ENCODE measurements at regions not wholly inside any gene's neighbourhood (a gene's known extent, or its start where the extent isn't known, plus 50 kb on each side); places are given as distances from the start of the nearest gene placed in this dataset.

GRCh38 chr19:28293685-28294084, 919.3 kb downstream of the UQCRFS1 start:
- Mint-ChIP-seq H3K4me3 (no peak overlapping the region), H3K27ac (no peak overlapping the region), H3K27me3 (no peaks in the 10 kb centered on the region), H3K4me1 (no peaks in the 10 kb centered on the region), H3K9me3 (no peaks in the 10 kb centered on the region), H3K36me3 (ENCODE audit: low read depth) (no peaks in the 10 kb centered on the region)
- intact Hi-C loops (cut with micrococcal nuclease), result no loop called here
- DNase-seq, result no peak

GRCh38 chr19:28292822-28293500, 920.0 kb downstream of the UQCRFS1 start:
- H3K4me3 Mint-ChIP-seq, result no peak overlapping the region

GRCh38 chr19:28291874-28292273, 921.1 kb downstream of the UQCRFS1 start:
- H3K27ac Mint-ChIP-seq, result no peak overlapping the region

More at GRCh38 chr19:28292822-28293500, 920.0 kb downstream of the UQCRFS1 start:
- Mint-ChIP-seq H3K4me1 (no peaks in the 10 kb centered on the region), H3K27me3 (no peaks in the 10 kb centered on the region), H3K9me3 (no peaks in the 10 kb centered on the region), H3K27ac (no peak overlapping the region), H3K36me3 (ENCODE audit: low read depth) (no peaks in the 10 kb centered on the region)
- no peak for DNase-seq
- intact Hi-C loops (cut with micrococcal nuclease), result no loop called here

GRCh38 chr19:28290963-28291657, 921.8 kb downstream of the UQCRFS1 start:
- Mint-ChIP-seq H3K27ac (no peak overlapping the region), H3K9me3 (no peaks in the 10 kb centered on the region), H3K4me1 (no peaks in the 10 kb centered on the region), H3K4me3 (no peak overlapping the region), H3K36me3 (ENCODE audit: low read depth) (no peaks in the 10 kb centered on the region), H3K27me3 (no peaks in the 10 kb centered on the region)
- intact Hi-C loops (cut with micrococcal nuclease), result no loop called here
- DNase-seq, result no peak

More at GRCh38 chr19:28291874-28292273, 921.1 kb downstream of the UQCRFS1 start:
- Mint-ChIP-seq H3K4me3 (no peak overlapping the region), H3K4me1 (no peaks in the 10 kb centered on the region), H3K36me3 (ENCODE audit: low read depth) (no peaks in the 10 kb centered on the region), H3K9me3 (no peaks in the 10 kb centered on the region), H3K27me3 (no peaks in the 10 kb centered on the region)
- DNase-seq, result no peak
- intact Hi-C loops (cut with micrococcal nuclease), result no loop called here

GRCh38 chr19:28289295-28290063, 923.5 kb downstream of the UQCRFS1 start:
- Mint-ChIP-seq H3K27me3 (peaks cover 3% of the 10 kb centered on the region), H3K27ac (no peak overlapping the region), H3K4me1 (no peaks in the 10 kb centered on the region), H3K36me3 (ENCODE audit: low read depth) (no peaks in the 10 kb centered on the region), H3K9me3 (peaks cover 4% of the 10 kb centered on the region), H3K4me3 (no peak overlapping the region)
- DNase-seq, result no peak
- intact Hi-C loops (cut with micrococcal nuclease), result no loop called here

GRCh38 chr19:28288572-28289264, 924.2 kb downstream of the UQCRFS1 start:
- Mint-ChIP-seq H3K4me3 (no peak overlapping the region), H3K27ac (no peak overlapping the region), H3K36me3 (ENCODE audit: low read depth) (no peaks in the 10 kb centered on the region), H3K27me3 (peaks cover 3% of the 10 kb centered on the region), H3K4me1 (no peaks in the 10 kb centered on the region), H3K9me3 (peaks cover 7% of the 10 kb centered on the region)
- DNase-seq, result no peak
- intact Hi-C loops (cut with micrococcal nuclease), result no loop called here

- Mint-ChIP-seq H3K4me3 (no peak overlapping the region), H3K36me3 (ENCODE audit: low read depth) (no peaks in the 10 kb centered on the region), H3K27ac (no peak overlapping the region), H3K27me3 (peaks cover 5% of the 10 kb centered on the region), H3K4me1 (no peaks in the 10 kb centered on the region), H3K9me3 (peaks cover 24% of the 10 kb centered on the region)
- intact Hi-C loops (cut with micrococcal nuclease), result no loop called here
- DNase-seq, result no peak
These were observed 927.0 kb downstream of the UQCRFS1 start for GRCh38 chr19:28285917-28286316.

GRCh38 chr19:28285078-28285477, 927.9 kb downstream of the UQCRFS1 start:
- no peak for DNase-seq
- no peaks in the 10 kb centered on the region for H3K36me3 Mint-ChIP-seq (ENCODE audit: low read depth)
- H3K9me3 Mint-ChIP-seq, result peaks cover 24% of the 10 kb centered on the region
- peaks cover 5% of the 10 kb centered on the region for H3K27me3 Mint-ChIP-seq
- no peak overlapping the region for H3K27ac Mint-ChIP-seq
- H3K4me1 Mint-ChIP-seq, result no peaks in the 10 kb centered on the region
- intact Hi-C loops (cut with micrococcal nuclease), result no loop called here
- H3K4me3 Mint-ChIP-seq, result no peak overlapping the region

- no peak for DNase-seq
- Mint-ChIP-seq H3K4me3 (no peak overlapping the region), H3K27me3 (peaks cover 5% of the 10 kb centered on the region), H3K27ac (no peak overlapping the region), H3K9me3 (peaks cover 24% of the 10 kb centered on the region), H3K36me3 (ENCODE audit: low read depth) (no peaks in the 10 kb centered on the region), H3K4me1 (no peaks in the 10 kb centered on the region)
- intact Hi-C loops (cut with micrococcal nuclease), result no loop called here
These were observed 928.6 kb downstream of the UQCRFS1 start for GRCh38 chr19:28284389-28284788.

GRCh38 chr19:28283592-28283991, 929.4 kb downstream of the UQCRFS1 start:
- intact Hi-C loops (cut with micrococcal nuclease), result no loop called here
- DNase-seq, result no peak
- H3K4me1 Mint-ChIP-seq, result no peaks in the 10 kb centered on the region
- H3K27ac Mint-ChIP-seq, result no peak overlapping the region
- no peak overlapping the region for H3K4me3 Mint-ChIP-seq
- H3K36me3 Mint-ChIP-seq (ENCODE audit: low read depth), result no peaks in the 10 kb centered on the region
- H3K27me3 Mint-ChIP-seq, result peaks cover 5% of the 10 kb centered on the region
- H3K9me3 Mint-ChIP-seq, result peaks cover 24% of the 10 kb centered on the region

- no peak overlapping the region for H3K4me3 Mint-ChIP-seq
These were observed 931.3 kb downstream of the UQCRFS1 start for GRCh38 chr19:28281676-28282075.

GRCh38 chr19:28264556-28264955, 948.4 kb downstream of the UQCRFS1 start:
- Mint-ChIP-seq H3K9me3 (peaks cover 4% of the 10 kb centered on the region), H3K27me3 (peaks cover 5% of the 10 kb centered on the region), H3K27ac (no peak overlapping the region), H3K4me3 (no peak overlapping the region), H3K36me3 (ENCODE audit: low read depth) (no peaks in the 10 kb centered on the region), H3K4me1 (no peaks in the 10 kb centered on the region)
- intact Hi-C loops (cut with micrococcal nuclease), result no loop called here
- DNase-seq, result no peak

More at GRCh38 chr19:28281676-28282075, 931.3 kb downstream of the UQCRFS1 start:
- Mint-ChIP-seq H3K4me1 (no peaks in the 10 kb centered on the region), H3K27me3 (peaks cover 7% of the 10 kb centered on the region), H3K27ac (no peak overlapping the region), H3K36me3 (ENCODE audit: low read depth) (no peaks in the 10 kb centered on the region), H3K9me3 (peaks cover 24% of the 10 kb centered on the region)
- intact Hi-C loops (cut with micrococcal nuclease), result no loop called here
- DNase-seq, result no peak

- H3K4me3 Mint-ChIP-seq, result no peak overlapping the region
- H3K4me1 Mint-ChIP-seq, result no peaks in the 10 kb centered on the region
- H3K9me3 Mint-ChIP-seq, result peaks cover 3% of the 10 kb centered on the region
These were observed 954.1 kb downstream of the UQCRFS1 start for GRCh38 chr19:28258829-28259228.

More at GRCh38 chr19:28258829-28259228, 954.1 kb downstream of the UQCRFS1 start:
- Mint-ChIP-seq H3K27ac (no peak overlapping the region), H3K27me3 (no peaks in the 10 kb centered on the region), H3K36me3 (ENCODE audit: low read depth) (no peaks in the 10 kb centered on the region)
- intact Hi-C loops (cut with micrococcal nuclease), result no loop called here
- no peak for DNase-seq

Measured in activated CD4-positive, alpha-beta T cell treated with anti-CD3 and anti-CD28 coated beads, Interleukin-2, amount 10 ng/mL, durations not matched to agents 24 days and 14 days (primary cell).